ENCODE measurements at regions not wholly inside any gene's neighbourhood (a gene's known extent, or its start where the extent isn't known, plus 50 kb on each side); places are given as distances from the start of the nearest gene placed in this dataset.
A peak's percentile ranks its signal among the peaks of the same experiment; 100 is the strongest.
"Not testable (repeated sequence)": the region's sequence is repeated elsewhere in the genome, so short reads cannot be mapped to it uniquely, and the experiment has no call there.

- no peak for ATAC-seq (replicated peaks in 6 of 8)
- Histone ChIP-seq H3K27ac (no peak overlapping the region), H3K4me1 (replicated peaks in 1 of 2) (no peaks in the 10 kb centered on the region), H3K4me3 (no peak overlapping the region)
- in situ Hi-C loops (cut with MboI; ENCODE audit: low pct_unique_long_range_greater_than_20kb in 2 of 9, low sequenced_read_pairs in 9 of 9, unreplicated experiment in 9 of 9), result no loop called here
Measured at GRCh38 chr2:166716968-166717367, 171.3 kb upstream of the XIRP2 start.

- in situ Hi-C loops (cut with MboI; ENCODE audit: low pct_unique_long_range_greater_than_20kb in 2 of 9, low sequenced_read_pairs in 9 of 9, unreplicated experiment in 9 of 9), result no loop called here
- peak in 1 of 8 experiments; percentile 47 for ATAC-seq (replicated peaks in 6 of 8)
- H3K4me1 ChIP-seq (replicated peaks in 1 of 2), result no peaks in the 10 kb centered on the region
- no peak overlapping the region for H3K4me3 ChIP-seq
- H3K27ac ChIP-seq, result no peak overlapping the region
- 0 to 100% (median 91%) methylated on average over 1 to 2 of the region's 2 CpGs for WGBS, 10 experiments
Measured at GRCh38 chr2:166700079-166700478, 188.2 kb upstream of the XIRP2 start.

GRCh38 chr2:166695154-166695553 lies 193.1 kb upstream of the XIRP2 start:
- H3K4me3 ChIP-seq, result no peak overlapping the region
- no peak overlapping the region for H3K27ac ChIP-seq
- 0 to 100% (median 67%) methylated on average over 1 of the region's 1 CpG; no CpG with 5 or more reads in 1 of the 10 experiments for WGBS, 10 experiments
- in situ Hi-C loops (cut with MboI; ENCODE audit: low pct_unique_long_range_greater_than_20kb in 2 of 9, low sequenced_read_pairs in 9 of 9, unreplicated experiment in 9 of 9), result no loop called here
- H3K4me1 ChIP-seq (replicated peaks in 1 of 2), result no peaks in the 10 kb centered on the region
- no peak for ATAC-seq (replicated peaks in 6 of 8)

GRCh38 chr2:166686057-166686456 lies 192.0 kb upstream of the SCN7A start:
- H3K4me1 ChIP-seq (replicated peaks in 1 of 2); in situ Hi-C loops (cut with MboI; ENCODE audit: low pct_unique_long_range_greater_than_20kb in 2 of 9, low sequenced_read_pairs in 9 of 9, unreplicated experiment in 9 of 9); H3K27ac ChIP-seq; H3K4me3 ChIP-seq; ATAC-seq (replicated peaks in 6 of 8): not testable (repeated sequence)
- 74 to 92% (median 79%) methylated on average over 1 to 3 of the region's 4 CpGs; no CpG with 5 or more reads in 6 of the 10 experiments for WGBS, 10 experiments

- in situ Hi-C loops (cut with MboI; ENCODE audit: low pct_unique_long_range_greater_than_20kb in 2 of 9, low sequenced_read_pairs in 9 of 9, unreplicated experiment in 9 of 9), result no loop called here
- H3K27ac ChIP-seq, result no peak overlapping the region
- WGBS, 10 experiments, result 0 to 100% (median 40%) methylated on average over 1 of the region's 1 CpG; no CpG with 5 or more reads in 6 of the 10 experiments
- ATAC-seq (replicated peaks in 6 of 8), result no peak
- no peak overlapping the region for H3K4me3 ChIP-seq
- no peaks in the 10 kb centered on the region for H3K4me1 ChIP-seq (replicated peaks in 1 of 2)
Measured at GRCh38 chr2:166677996-166678395, 183.9 kb upstream of the SCN7A start.

- Histone ChIP-seq H3K27ac (no peak overlapping the region), H3K4me3 (no peak overlapping the region), H3K4me1 (replicated peaks in 1 of 2) (no peaks in the 10 kb centered on the region)
- ATAC-seq (replicated peaks in 6 of 8), result no peak
- in situ Hi-C loops (cut with MboI; ENCODE audit: low pct_unique_long_range_greater_than_20kb in 2 of 9, low sequenced_read_pairs in 9 of 9, unreplicated experiment in 9 of 9), result no loop called here
Measured at GRCh38 chr2:166676716-166677115, 182.7 kb upstream of the SCN7A start.

- no peak overlapping the region for H3K4me3 ChIP-seq
- in situ Hi-C loops (cut with MboI; ENCODE audit: low pct_unique_long_range_greater_than_20kb in 2 of 9, low sequenced_read_pairs in 9 of 9, unreplicated experiment in 9 of 9), result no loop called here
- ATAC-seq (replicated peaks in 6 of 8), result no peak
- no peak overlapping the region for H3K27ac ChIP-seq
- 0 to 100% (median 80%) methylated on average over 1 to 3 of the region's 3 CpGs; no CpG with 5 or more reads in 3 of the 10 experiments for WGBS, 10 experiments
- no peaks in the 10 kb centered on the region for H3K4me1 ChIP-seq (replicated peaks in 1 of 2)
Measured at GRCh38 chr2:166675553-166675952, 181.5 kb upstream of the SCN7A start.

- in situ Hi-C loops (cut with MboI; ENCODE audit: low pct_unique_long_range_greater_than_20kb in 2 of 9, low sequenced_read_pairs in 9 of 9, unreplicated experiment in 9 of 9), result no loop called here
- no peak for ATAC-seq (replicated peaks in 6 of 8)
- H3K4me3 ChIP-seq, result no peak overlapping the region
- no peak overlapping the region for H3K27ac ChIP-seq
- H3K4me1 ChIP-seq (replicated peaks in 1 of 2), result no peaks in the 10 kb centered on the region
Measured at GRCh38 chr2:166673986-166674385, 179.9 kb upstream of the SCN7A start.

- ATAC-seq (replicated peaks in 6 of 8), result peak in 3 of 8 experiments; percentile 82 to 90 (median 84)
- Histone ChIP-seq H3K27ac (no peak overlapping the region), H3K4me1 (replicated peaks in 1 of 2) (no peaks in the 10 kb centered on the region), H3K4me3 (no peak overlapping the region)
- 0 to 80% (median 50%) methylated on average over 1 of the region's 1 CpG for WGBS, 10 experiments
- in situ Hi-C loops (cut with MboI; ENCODE audit: low pct_unique_long_range_greater_than_20kb in 2 of 9, low sequenced_read_pairs in 9 of 9, unreplicated experiment in 9 of 9), result no loop called here
Measured at GRCh38 chr2:166671801-166672200, 177.8 kb upstream of the SCN7A start.

GRCh38 chr2:166671235-166671634 lies 177.2 kb upstream of the SCN7A start:
- H3K4me1 ChIP-seq (replicated peaks in 1 of 2), result no peaks in the 10 kb centered on the region
- no peak overlapping the region for H3K27ac ChIP-seq
- no peak overlapping the region for H3K4me3 ChIP-seq
- WGBS, 10 experiments, result 0 to 93% (median 80%) methylated on average over 1 to 2 of the region's 2 CpGs; no CpG with 5 or more reads in 1 of the 10 experiments
- in situ Hi-C loops (cut with MboI; ENCODE audit: low pct_unique_long_range_greater_than_20kb in 2 of 9, low sequenced_read_pairs in 9 of 9, unreplicated experiment in 9 of 9), result no loop called here
- peak in 1 of 8 experiments; percentile 38 for ATAC-seq (replicated peaks in 6 of 8)

- WGBS, 10 experiments, result 54 to 100% (median 100%) methylated on average over 1 to 2 of the region's 2 CpGs; no CpG with 5 or more reads in 5 of the 10 experiments
- in situ Hi-C loops (cut with MboI; ENCODE audit: low pct_unique_long_range_greater_than_20kb in 2 of 9, low sequenced_read_pairs in 9 of 9, unreplicated experiment in 9 of 9), result no loop called here
- no peak overlapping the region for H3K27ac ChIP-seq
- no peaks in the 10 kb centered on the region for H3K4me1 ChIP-seq (replicated peaks in 1 of 2)
- no peak overlapping the region for H3K4me3 ChIP-seq
- no peak for ATAC-seq (replicated peaks in 6 of 8)
Measured at GRCh38 chr2:166665991-166666940, 172.2 kb upstream of the SCN7A start.

GRCh38 chr2:166661824-166662223 lies 167.8 kb upstream of the SCN7A start:
- in situ Hi-C loops (cut with MboI; ENCODE audit: low pct_unique_long_range_greater_than_20kb in 2 of 9, low sequenced_read_pairs in 9 of 9, unreplicated experiment in 9 of 9), result no loop called here
- WGBS, 10 experiments, result 14 to 97% (median 82%) methylated on average over 2 to 3 of the region's 3 CpGs; no CpG with 5 or more reads in 1 of the 10 experiments
- H3K4me1 ChIP-seq (replicated peaks in 1 of 2), result no peaks in the 10 kb centered on the region
- no peak overlapping the region for H3K27ac ChIP-seq
- no peak overlapping the region for H3K4me3 ChIP-seq
- ATAC-seq (replicated peaks in 6 of 8), result no peak

GRCh38 chr2:166661391-166661790 lies 167.3 kb upstream of the SCN7A start:
- in situ Hi-C loops (cut with MboI; ENCODE audit: low pct_unique_long_range_greater_than_20kb in 2 of 9, low sequenced_read_pairs in 9 of 9, unreplicated experiment in 9 of 9), result no loop called here
- Histone ChIP-seq H3K4me1 (replicated peaks in 1 of 2) (no peaks in the 10 kb centered on the region), H3K4me3 (no peak overlapping the region), H3K27ac (no peak overlapping the region)
- ATAC-seq (replicated peaks in 6 of 8), result no peak
- 27 to 94% (median 74%) methylated on average over 1 to 2 of the region's 2 CpGs for WGBS, 10 experiments

GRCh38 chr2:166658901-166659300 lies 164.9 kb upstream of the SCN7A start:
- no peaks in the 10 kb centered on the region for H3K4me1 ChIP-seq (replicated peaks in 1 of 2)
- ATAC-seq (replicated peaks in 6 of 8), result no peak
- in situ Hi-C loops (cut with MboI; ENCODE audit: low pct_unique_long_range_greater_than_20kb in 2 of 9, low sequenced_read_pairs in 9 of 9, unreplicated experiment in 9 of 9), result no loop called here
- WGBS, 10 experiments, result 20 to 100% (median 83%) methylated on average over 1 of the region's 1 CpG; no CpG with 5 or more reads in 1 of the 10 experiments
- H3K27ac ChIP-seq, result no peak overlapping the region
- H3K4me3 ChIP-seq, result no peak overlapping the region
